Suprapubic skin (tissue), 3 donors: ENCODE measurements at regions not wholly inside any gene's neighbourhood (a gene's known extent, or its start where the extent isn't known, plus 50 kb on each side); places are given as distances from the start of the nearest gene placed in this dataset.

Source experiments
- CTCF ChIP-seq, 2 donors: fragments of 200-600 bp in 1 of 2; fragments of 450-650 bp in 1 of 2; sonication (generic) in 1 of 2; IDR thresholded peaks; one replicate each; pipeline ENCODE4 v1.5.1; 2016 to 2019; ENCODE audit warnings: antibody characterized with exemption in 2 of 2, mild to moderate bottlenecking in 1 of 2, moderate library complexity in 1 of 2
- POLR2AphosphoS5 ChIP-seq, 3 donors: sonication (generic); formaldehyde crosslinking; IDR thresholded peaks; one replicate each; pipeline ENCODE4 v1.6.1; 2017; ENCODE audit warnings: antibody characterized with exemption in 3 of 3

- TF ChIP-seq CTCF (IDR thresholded peaks at IDR 0.05) = no peak
- TF ChIP-seq POLR2AphosphoS5 (IDR thresholded peaks at IDR 0.05) = no peak
Measured at GRCh38 chr1:30332116-30333094, 391.0 kb downstream of the MATN1 start.
